Calu3 (cell line): ENCODE measurements at regions not wholly inside any gene's neighbourhood (a gene's known extent, or its start where the extent isn't known, plus 50 kb on each side); places are given as distances from the start of the nearest gene placed in this dataset.
A peak's percentile ranks its signal among the peaks of the same experiment; 100 is the strongest.
"Not testable (repeated sequence)": the region's sequence is repeated elsewhere in the genome, so short reads cannot be mapped to it uniquely, and the experiment has no call there.

Experiments
- BruUV-seq: library from RNA; stranded (reverse); fragments of 400-500 nt; replicated peaks from 2 replicates; lab custom pipeline; 2021; lab: Mats Ljungman, UMichigan
- CTCF ChIA-PET: fragments of 300-600 bp; sonication (Branson Sonifier 250); formaldehyde crosslinking; loops from one replicate; lab custom pipeline; 2022; ENCODE audit warnings: antibody characterized with exemption; lab: Charles Lee
- DNase-seq: peaks from one replicate; pipeline ENCODE4 v3.0.0; 2022
- H3K27ac Mint-ChIP-seq: one replicate; pipeline ENCODE4 v1.8.0; 2022; ENCODE audit warnings: mixed read lengths; ENCODE audit not compliant: unreplicated experiment
- H3K27me3 Mint-ChIP-seq: one replicate; pipeline ENCODE4 v1.8.0; 2022; ENCODE audit warnings: mixed read lengths; ENCODE audit not compliant: unreplicated experiment
- H3K36me3 Mint-ChIP-seq: one replicate; pipeline ENCODE4 v1.8.0; 2022; ENCODE audit warnings: mild to moderate bottlenecking, moderate library complexity, mixed read lengths; ENCODE audit not compliant: insufficient read depth, unreplicated experiment
- H3K4me1 Mint-ChIP-seq: one replicate; pipeline ENCODE4 v1.8.0; 2022; ENCODE audit warnings: mild to moderate bottlenecking, low read depth, mixed read lengths; ENCODE audit not compliant: unreplicated experiment
- H3K4me3 Mint-ChIP-seq: one replicate; pipeline ENCODE4 v1.8.0; 2022; ENCODE audit warnings: mild to moderate bottlenecking, low read depth, moderate library complexity, mixed read lengths; ENCODE audit not compliant: unreplicated experiment
- H3K9me3 Mint-ChIP-seq: one replicate; pipeline ENCODE4 v1.8.0; 2022; ENCODE audit warnings: low read depth, mixed read lengths; ENCODE audit not compliant: unreplicated experiment
- CTCF ChIP-seq: fragments of 200-600 bp; IDR thresholded peaks from one replicate; pipeline ENCODE4 v1.8.0; 2022; ENCODE audit warnings: antibody characterized with exemption; ENCODE audit not compliant: unreplicated experiment
- intact Hi-C: fragments of 100-400 bp; cut with micrococcal nuclease; formaldehyde crosslinking; loops from one replicate; pipeline ENCODE4 v1.10.0; 2022; ENCODE audit not compliant: unreplicated experiment

GRCh38 chr9:25755951-25756350 lies 77.7 kb upstream of the TUSC1 start:
- peaks cover 3% of the 10 kb centered on the region for H3K9me3 Mint-ChIP-seq
- no peak for TF ChIP-seq CTCF
- H3K4me3 Mint-ChIP-seq, result no peak overlapping the region
- H3K4me1 Mint-ChIP-seq, result no peaks in the 10 kb centered on the region
- no peak for DNase-seq
- H3K27me3 Mint-ChIP-seq, result no peaks in the 10 kb centered on the region
- no TSS peak for BruUV-seq
- intact Hi-C loops, result no loop called here
- H3K36me3 Mint-ChIP-seq, result no peaks in the 10 kb centered on the region
- no peak overlapping the region for H3K27ac Mint-ChIP-seq
- CTCF ChIA-PET, result no interaction called here

- intact Hi-C loops, result no loop called here
- CTCF ChIA-PET, result no interaction called here
- DNase-seq, result no peak
- no TSS peak for BruUV-seq
- Mint-ChIP-seq H3K4me3 (no peak overlapping the region), H3K9me3 (peaks cover 3% of the 10 kb centered on the region), H3K4me1 (no peaks in the 10 kb centered on the region), H3K27ac (no peak overlapping the region), H3K27me3 (no peaks in the 10 kb centered on the region), H3K36me3 (no peaks in the 10 kb centered on the region)
- no peak for TF ChIP-seq CTCF
Measured at GRCh38 chr9:25752398-25752797, 74.2 kb upstream of the TUSC1 start.

- Mint-ChIP-seq H3K27me3 (no peaks in the 10 kb centered on the region), H3K27ac (no peak overlapping the region), H3K4me3 (no peak overlapping the region), H3K4me1 (no peaks in the 10 kb centered on the region), H3K36me3 (no peaks in the 10 kb centered on the region), H3K9me3 (no peaks in the 10 kb centered on the region)
- intact Hi-C loops, result no loop called here
- CTCF ChIA-PET, result interaction anchor here (0.7 kb wide), 1 partner anchor 110 kb away, joined by 7 read pairs; no protein-coding TSS in a partner anchor
- no peak for TF ChIP-seq CTCF
- no TSS peak for BruUV-seq
- peak; percentile 2 for DNase-seq
Measured at GRCh38 chr9:25742256-25742655, 64.0 kb upstream of the TUSC1 start.

- no peak for DNase-seq
- CTCF ChIA-PET, result no interaction called here
- TF ChIP-seq CTCF, result no peak
- Mint-ChIP-seq H3K4me3 (no peak overlapping the region), H3K27me3 (no peaks in the 10 kb centered on the region), H3K36me3 (no peaks in the 10 kb centered on the region), H3K4me1 (no peaks in the 10 kb centered on the region), H3K27ac (no peak overlapping the region), H3K9me3 (no peaks in the 10 kb centered on the region)
- no TSS peak for BruUV-seq
- intact Hi-C loops, result no loop called here
Measured at GRCh38 chr9:25733336-25733982, 55.2 kb upstream of the TUSC1 start.

GRCh38 chr9:25731895-25732794 lies 53.9 kb upstream of the TUSC1 start:
- H3K36me3 Mint-ChIP-seq, BruUV-seq, H3K27me3 Mint-ChIP-seq, CTCF ChIA-PET, intact Hi-C loops, H3K27ac Mint-ChIP-seq, H3K4me3 Mint-ChIP-seq, H3K9me3 Mint-ChIP-seq, H3K4me1 Mint-ChIP-seq, DNase-seq: not testable (repeated sequence)
